Body of pancreas (tissue), 4 donors: ENCODE measurements at regions not wholly inside any gene's neighbourhood (a gene's known extent, or its start where the extent isn't known, plus 50 kb on each side); places are given as distances from the start of the nearest gene placed in this dataset.

Experiments
- ATAC-seq: fragments of 150-250 bp; one replicate; pipeline ENCODE4 v1.9.1; 2016
- DNase-seq, 4 donors: peaks; one replicate each; pipeline ENCODE4 v3.0.0-alpha.2; 2019
- H3K27ac ChIP-seq, 4 donors: fragments of 200-600 bp; sonication (generic); 1 replicate in 3 of 4; 2 replicates in 1 of 4; pipeline versions ENCODE4 v1.5.1 to v1.6.1; 2016 to 2019; ENCODE audit warnings: mild to moderate bottlenecking in 1 of 4, mixed read lengths in 1 of 4, moderate library complexity in 1 of 4
- H3K27me3 ChIP-seq, 2 donors: fragments of 200-600 bp; sonication (generic); one replicate each; pipeline ENCODE4 v1.6.0; 2016; ENCODE audit warnings: mild to moderate bottlenecking in 1 of 2
- H3K36me3 ChIP-seq, 2 donors: fragments of 200-600 bp; sonication (generic); replicated peaks in 1 of 2; 2 replicates each; pipeline ENCODE4 v1.5.1; 2016; ENCODE audit warnings: low read depth in 2 of 2; ENCODE audit not compliant: insufficient read depth in 1 of 2
- H3K4me1 ChIP-seq: fragments of 200-600 bp; sonication (generic); one replicate; pipeline ENCODE4 v1.6.0; 2016
- H3K4me3 ChIP-seq, 2 donors: fragments of 200-600 bp; sonication (generic); 1 replicate in 1 of 2; 2 replicates in 1 of 2; pipeline ENCODE4 v1.5.1; 2016 to 2019
- H3K9me3 ChIP-seq, 3 donors: fragments of 200-600 bp; sonication (generic); 1 replicate in 2 of 3; 2 replicates in 1 of 3; pipeline ENCODE4 v1.5.1; 2016
- CTCF ChIP-seq, 7 experiments: fragments of 450-650 bp in 4 of 7; fragments of 200-600 bp in 3 of 7; sonication (generic) in 3 of 7; IDR thresholded peaks; one replicate each; pipeline ENCODE4 v1.5.1; 2016 to 2019; ENCODE audit warnings: antibody characterized with exemption in 7 of 7
- POLR2A ChIP-seq, 3 donors: fragments of 450-650 bp; IDR thresholded peaks; one replicate each; pipeline ENCODE4 v1.6.1; 2016; ENCODE audit warnings: antibody characterized with exemption in 3 of 3, mild to moderate bottlenecking in 2 of 3
- WGBS, 2 donors: methylation state at CpG; one replicate each; pipeline ENCODE4 v1.1.5; 2017; 5-methylcytosine and 5-hydroxymethylcytosine counted together
- intact Hi-C: fragments of 100-400 bp; cut with DNase I; formaldehyde crosslinking; loops from one replicate; pipeline ENCODE4 v1.15.1; 2023

- Histone ChIP-seq H3K27me3 (no peaks in the 10 kb centered on the region), H3K27ac (no peak overlapping the region), H3K4me1 (no peaks in the 10 kb centered on the region), H3K36me3 (no peaks in the 10 kb centered on the region), H3K9me3 (no peaks in the 10 kb centered on the region), H3K4me3 (no peak overlapping the region)
- intact Hi-C loops: loop anchor here (10.0 kb wide), 1 partner anchor 72 kb away; no protein-coding TSS in a partner anchor
- DNase-seq: no peak
- 83 to 89% methylated on average over 3 of the region's 3 CpGs for WGBS, 2 donors
- no peak for TF ChIP-seq POLR2A (IDR thresholded peaks at IDR 0.05)
- no peak for TF ChIP-seq CTCF (IDR thresholded peaks at IDR 0.05)
- no peak for ATAC-seq
These were observed 163.1 kb downstream of the IZUMO3 start for GRCh38 chr9:24382566-24382965.

- H3K27me3 ChIP-seq: no peaks in the 10 kb centered on the region
- no peaks in the 10 kb centered on the region for H3K9me3 ChIP-seq
- no peak for DNase-seq
- intact Hi-C loops: loop anchor here (10.0 kb wide), 1 partner anchor 74 kb away; no protein-coding TSS in a partner anchor
- no peak for ATAC-seq
- H3K4me3 ChIP-seq: no peak overlapping the region
- no peaks in the 10 kb centered on the region for H3K4me1 ChIP-seq
- no peak overlapping the region for H3K27ac ChIP-seq
- no peak for TF ChIP-seq POLR2A (IDR thresholded peaks at IDR 0.05)
- no peak for TF ChIP-seq CTCF (IDR thresholded peaks at IDR 0.05)
- WGBS, 2 donors: 41 to 48% methylated on average over 1 of the region's 1 CpG
- H3K36me3 ChIP-seq: no peaks in the 10 kb centered on the region
These were observed 164.5 kb downstream of the IZUMO3 start for GRCh38 chr9:24381205-24381604.

GRCh38 chr9:24359046-24359445 is 186.7 kb downstream of the IZUMO3 start:
- intact Hi-C loops: no loop called here
- H3K27ac ChIP-seq: no peak overlapping the region
- no peaks in the 10 kb centered on the region for H3K27me3 ChIP-seq
- no peak for ATAC-seq
- no peak for DNase-seq
- no peaks in the 10 kb centered on the region for H3K9me3 ChIP-seq
- TF ChIP-seq POLR2A (IDR thresholded peaks at IDR 0.05) (no peak), CTCF (IDR thresholded peaks at IDR 0.05) (no peak)
- WGBS, 2 donors: 73 to 78% methylated on average over 5 of the region's 5 CpGs
- H3K4me1 ChIP-seq: no peaks in the 10 kb centered on the region
- H3K36me3 ChIP-seq: no peaks in the 10 kb centered on the region
- H3K4me3 ChIP-seq: no peak overlapping the region

- Histone ChIP-seq H3K27me3 (no peaks in the 10 kb centered on the region), H3K4me3 (no peak overlapping the region), H3K4me1 (no peaks in the 10 kb centered on the region), H3K36me3 (no peaks in the 10 kb centered on the region), H3K27ac (no peak overlapping the region), H3K9me3 (no peaks in the 10 kb centered on the region)
- no peak for TF ChIP-seq POLR2A (IDR thresholded peaks at IDR 0.05)
- no peak for TF ChIP-seq CTCF (IDR thresholded peaks at IDR 0.05)
- DNase-seq (no peak), ATAC-seq (no peak)
- intact Hi-C loops: no loop called here
These were observed 193.7 kb downstream of the IZUMO3 start for GRCh38 chr9:24351973-24352372.

- 21 to 32% methylated on average over 2 of the region's 2 CpGs for WGBS, 2 donors
- ATAC-seq: no peak
These were observed 194.4 kb downstream of the IZUMO3 start for GRCh38 chr9:24351258-24351657.

More at GRCh38 chr9:24351258-24351657, 194.4 kb downstream of the IZUMO3 start:
- DNase-seq: no peak
- Histone ChIP-seq H3K27me3 (no peaks in the 10 kb centered on the region), H3K4me1 (no peaks in the 10 kb centered on the region), H3K36me3 (no peaks in the 10 kb centered on the region), H3K9me3 (no peaks in the 10 kb centered on the region), H3K27ac (no peak overlapping the region), H3K4me3 (no peak overlapping the region)
- no peak for TF ChIP-seq CTCF (IDR thresholded peaks at IDR 0.05)
- no peak for TF ChIP-seq POLR2A (IDR thresholded peaks at IDR 0.05)
- intact Hi-C loops: no loop called here
